Glomerular endothelial cell (primary cell): ENCODE measurements at regions not wholly inside any gene's neighbourhood (a gene's known extent, or its start where the extent isn't known, plus 50 kb on each side); places are given as distances from the start of the nearest gene placed in this dataset.
"Not testable (repeated sequence)": the region's sequence is repeated elsewhere in the genome, so short reads cannot be mapped to it uniquely, and the experiment has no call there.

ENCODE experiments used
- DNase-seq: peaks from one replicate; pipeline ENCODE4 v3.0.0-alpha.2; 2011; ENCODE audit warnings: low read depth, low spot score; ENCODE audit errors: extremely low read depth

GRCh38 chr5:66348387-66349125 is 204.5 kb downstream of the SREK1 start:
- DNase-seq: no peak

GRCh38 chr5:66351813-66352212 is 207.7 kb downstream of the SREK1 start:
- DNase-seq: no peak

GRCh38 chr5:66353186-66353585 is 209.1 kb downstream of the SREK1 start:
- DNase-seq: no peak

GRCh38 chr5:66354422-66354821 is 210.3 kb downstream of the SREK1 start:
- DNase-seq: no peak

- DNase-seq: no peak
Measured at GRCh38 chr5:66356011-66356565, 212.0 kb downstream of the SREK1 start.

- DNase-seq: no peak
Measured at GRCh38 chr5:66358741-66359140, 214.6 kb downstream of the SREK1 start.

- DNase-seq: no peak
Measured at GRCh38 chr5:66361070-66361469, 217.0 kb downstream of the SREK1 start.

- no peak for DNase-seq
Measured at GRCh38 chr5:66362046-66362445, 217.9 kb downstream of the SREK1 start.

- no peak for DNase-seq
Measured at GRCh38 chr5:66362687-66363086, 218.6 kb downstream of the SREK1 start.

GRCh38 chr5:66363097-66363496 is 219.0 kb downstream of the SREK1 start:
- no peak for DNase-seq

- DNase-seq: no peak
Measured at GRCh38 chr5:66364186-66364585, 220.1 kb downstream of the SREK1 start.

DNA sequence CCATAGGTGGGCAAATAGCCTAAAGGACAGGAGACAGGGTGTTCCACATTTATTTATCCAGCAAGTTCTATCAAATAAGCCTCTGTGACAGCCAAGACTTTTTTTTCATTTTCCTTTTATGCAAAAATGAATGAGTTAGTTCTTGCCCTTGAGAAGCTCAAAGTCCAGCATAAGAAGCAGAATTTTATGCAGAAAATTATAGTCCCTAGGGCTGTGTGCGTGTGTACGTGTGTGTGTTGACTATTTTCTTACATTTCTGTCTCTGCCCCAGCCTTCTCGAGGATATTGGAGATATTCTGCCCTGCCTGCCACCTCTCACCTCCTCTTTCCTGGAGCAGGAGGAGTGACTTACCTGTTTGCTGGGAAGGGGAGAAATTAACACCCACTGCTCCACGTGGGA is 221.9 kb downstream of the SREK1 start:
- DNase-seq: no peak

GRCh38 chr5:66367814-66368541 is 223.9 kb downstream of the SREK1 start:
- no peak for DNase-seq

DNA sequence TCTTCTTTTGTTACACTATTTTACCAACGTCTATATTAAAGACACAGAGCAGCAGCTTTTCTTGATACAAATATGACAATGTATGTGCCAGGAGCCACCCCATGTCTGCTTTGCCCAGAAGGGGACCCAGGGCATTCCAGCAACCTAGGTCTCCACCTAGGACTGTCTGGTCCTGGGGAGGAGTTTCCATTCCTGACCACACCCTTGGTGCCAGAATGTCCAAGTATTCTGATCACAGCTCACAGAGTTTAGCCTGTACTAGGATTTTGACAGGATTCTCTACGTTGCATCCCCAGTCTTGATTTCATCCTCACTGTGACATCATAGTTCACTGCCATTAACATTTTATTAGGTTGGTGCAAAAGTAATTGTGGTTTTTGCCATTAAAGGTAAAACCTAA is 224.7 kb downstream of the SREK1 start:
- DNase-seq: no peak

DNA sequence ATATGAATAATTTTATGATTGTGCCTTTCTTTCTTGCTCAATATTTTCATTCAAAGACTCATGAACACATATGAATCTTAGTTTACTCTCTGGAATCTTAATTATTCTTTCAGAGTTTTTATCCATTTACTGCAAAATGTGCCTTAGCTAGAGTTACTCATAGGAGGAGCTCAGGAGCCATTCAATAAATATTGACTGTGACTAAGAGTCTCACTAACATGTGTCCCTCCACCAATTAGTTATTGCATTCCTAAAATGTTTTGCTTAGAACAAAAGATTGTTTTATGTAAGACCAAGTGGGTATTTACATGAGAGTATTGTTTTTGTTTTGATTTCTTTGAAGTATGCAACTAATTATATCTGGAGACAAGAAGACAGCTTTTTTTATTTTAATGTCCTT is 218.4 kb upstream of the MAST4 start:
- no peak for DNase-seq

- DNase-seq: no peak
Measured at GRCh38 chr5:66378407-66378806, 217.8 kb upstream of the MAST4 start.

DNA sequence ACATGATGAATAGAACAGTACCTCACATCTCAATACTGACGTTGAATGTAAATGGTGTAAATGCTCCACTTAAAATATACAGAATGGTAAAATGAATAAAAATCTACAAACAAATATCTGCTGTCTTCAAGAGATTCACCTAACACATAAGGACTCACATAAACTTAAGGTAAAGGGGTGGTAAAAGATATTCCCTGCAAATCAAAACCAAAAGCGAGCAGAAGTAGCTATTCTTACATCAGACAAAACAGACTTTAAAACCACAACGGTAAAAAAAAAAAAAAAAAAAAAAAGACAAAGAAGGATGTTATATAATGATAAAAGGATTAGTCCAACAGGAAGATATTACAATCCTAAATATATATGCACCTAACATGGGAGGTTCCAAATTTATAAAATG is 214.0 kb upstream of the MAST4 start:
- no peak for DNase-seq

- DNase-seq: not testable (repeated sequence)
Measured at GRCh38 chr5:66405145-66405544, 191.0 kb upstream of the MAST4 start.

DNA sequence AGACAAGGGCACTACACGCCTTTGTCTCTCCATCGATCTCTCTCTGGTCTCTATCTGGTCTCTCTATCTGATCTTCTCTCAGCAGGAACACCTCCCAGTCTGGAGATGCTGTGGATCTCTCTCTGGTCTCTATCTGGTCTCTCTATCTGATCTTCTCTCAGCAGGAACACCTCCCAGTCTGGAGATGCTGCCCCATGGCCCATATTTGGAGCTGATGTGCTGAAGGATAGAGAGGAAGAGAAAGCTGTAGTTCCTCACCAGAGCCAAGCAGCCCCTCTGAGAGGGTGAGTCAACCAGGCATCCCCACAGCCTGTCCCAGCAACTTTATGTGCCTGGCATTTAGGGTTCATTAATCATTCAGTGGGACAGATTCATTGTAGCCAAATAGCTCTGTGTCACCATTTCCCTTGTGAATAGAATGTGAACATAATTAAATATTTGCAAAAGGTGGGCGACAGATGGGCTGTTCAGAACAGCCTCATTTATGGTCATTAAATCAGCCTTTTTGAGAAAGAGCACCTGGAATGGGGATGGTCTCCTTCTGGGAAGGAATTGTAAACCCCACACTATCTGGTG is 189.3 kb upstream of the MAST4 start:
- DNase-seq: no peak

GRCh38 chr5:66407765-66408164 is 188.4 kb upstream of the MAST4 start:
- no peak for DNase-seq

- no peak for DNase-seq
Measured at GRCh38 chr5:66408576-66408975, 187.6 kb upstream of the MAST4 start.

- DNase-seq: no peak
Measured at GRCh38 chr5:66410122-66410521, 186.1 kb upstream of the MAST4 start.
